Endodermal cell (in vitro differentiated cells): ENCODE measurements at regions not wholly inside any gene's neighbourhood (a gene's known extent, or its start where the extent isn't known, plus 50 kb on each side); places are given as distances from the start of the nearest gene placed in this dataset.
A peak's percentile ranks its signal among the peaks of the same experiment; 100 is the strongest.

ENCODE experiments used
- DNase-seq: peaks from one replicate; pipeline ENCODE4 v3.0.0-alpha.2; 2017
- H3K27ac ChIP-seq: 2 replicates; pipeline ENCODE4 v1.5.1; 2013; ENCODE audit warnings: mild to moderate bottlenecking, low read depth, low read length, moderate library complexity
- H3K27me3 ChIP-seq: 2 replicates; pipeline ENCODE4 v1.6.1; 2013; ENCODE audit warnings: mild to moderate bottlenecking, low read length, moderate library complexity; ENCODE audit not compliant: insufficient read depth, control insufficient read depth, poor library complexity, severe bottlenecking
- H3K36me3 ChIP-seq: 2 replicates; pipeline ENCODE4 v1.7.0; 2013; ENCODE audit warnings: mild to moderate bottlenecking, low read length, moderate library complexity; ENCODE audit not compliant: control insufficient read depth, insufficient read depth
- H3K4me1 ChIP-seq: one replicate; pipeline ENCODE4 v1.7.0; 2013; ENCODE audit warnings: low read length; ENCODE audit not compliant: control insufficient read depth, insufficient read depth
- H3K4me3 ChIP-seq: 2 replicates; pipeline ENCODE4 v1.5.1; 2013; ENCODE audit warnings: mild to moderate bottlenecking, low read length, moderate library complexity
- H3K9ac ChIP-seq: 2 replicates; pipeline ENCODE4 v1.6.1; 2013; ENCODE audit warnings: mild to moderate bottlenecking, low read length, moderate library complexity; ENCODE audit not compliant: poor library complexity, severe bottlenecking; ENCODE audit errors: extremely low read depth
- H3K9me3 ChIP-seq: 2 replicates; pipeline ENCODE4 v1.6.1; 2013; ENCODE audit warnings: mild to moderate bottlenecking, low read length, moderate library complexity; ENCODE audit not compliant: control insufficient read depth
- H3K27ac Mint-ChIP-seq: 2 replicates; pipeline ENCODE4 v1.8.0; 2020; ENCODE audit warnings: mixed read lengths
- H3K27me3 Mint-ChIP-seq: 2 replicates; pipeline ENCODE4 v1.8.0; 2021; ENCODE audit warnings: mild to moderate bottlenecking, mixed read lengths; ENCODE audit not compliant: insufficient read depth
- H3K36me3 Mint-ChIP-seq: 2 replicates; pipeline ENCODE4 v1.8.0; 2020; ENCODE audit warnings: low read depth, mixed read lengths
- H3K4me1 Mint-ChIP-seq: 2 replicates; pipeline ENCODE4 v1.8.0; 2020; ENCODE audit warnings: mixed read lengths
- H3K4me3 Mint-ChIP-seq: 2 replicates; pipeline ENCODE4 v1.8.0; 2020; ENCODE audit warnings: mild to moderate bottlenecking, moderate library complexity, mixed read lengths
- H3K9me3 Mint-ChIP-seq: 2 replicates; pipeline ENCODE4 v1.8.0; 2020; ENCODE audit warnings: mild to moderate bottlenecking, mixed read lengths
- WGBS, 2 experiments: methylation state at CpG; one replicate each; pipeline versions ENCODE4 v1.1.5 to v1.1.7; 2013; ENCODE audit warnings: missing lambda C conversion rate in 2 of 2, mixed read lengths in 1 of 2; ENCODE audit not compliant: insufficient coverage in 1 of 2, insufficient read length in 1 of 2; 5-methylcytosine and 5-hydroxymethylcytosine counted together
- TF ChIP-seq, protein P1 (sequence below): fragments of 200-600 bp; sonication (generic); conservative IDR thresholded peaks from 2 replicates; pipeline ENCODE4 v1.5.0; 2021; ENCODE audit warnings: antibody characterized with exemption, mild to moderate bottlenecking

DNA sequence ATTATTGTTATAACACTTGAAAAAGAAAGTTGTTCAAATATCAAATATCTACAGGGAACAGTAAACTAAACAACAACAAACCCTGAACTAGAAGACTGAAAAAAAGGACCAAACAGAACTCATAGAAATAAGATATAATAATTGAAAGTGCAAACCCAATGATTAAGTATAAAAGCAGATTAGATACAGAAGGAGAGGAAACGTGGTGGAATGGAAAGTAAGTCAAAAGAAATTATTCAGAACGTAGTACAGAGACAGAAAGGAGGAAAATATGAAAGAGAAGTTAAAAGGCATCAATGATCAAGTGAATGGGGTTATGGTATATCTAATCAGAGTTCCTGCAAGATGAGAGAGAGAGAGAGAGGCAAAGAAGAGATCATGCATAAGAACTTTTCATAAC, 174.2 kb upstream of the DACH1 start:
- no peaks in the 10 kb centered on the region for H3K27me3 Mint-ChIP-seq
- Histone ChIP-seq H3K27ac (no peak overlapping the region), H3K4me1 (no peaks in the 10 kb centered on the region), H3K9me3 (no peaks in the 10 kb centered on the region), H3K4me3 (no peak overlapping the region), H3K27me3 (no peaks in the 10 kb centered on the region), H3K36me3 (no peaks in the 10 kb centered on the region), H3K9ac (no peak overlapping the region)
- H3K36me3 Mint-ChIP-seq, result no peaks in the 10 kb centered on the region
- H3K9me3 Mint-ChIP-seq, result peaks cover 1% of the 10 kb centered on the region
- no peak overlapping the region for H3K27ac Mint-ChIP-seq
- TF ChIP-seq, protein P1, sequence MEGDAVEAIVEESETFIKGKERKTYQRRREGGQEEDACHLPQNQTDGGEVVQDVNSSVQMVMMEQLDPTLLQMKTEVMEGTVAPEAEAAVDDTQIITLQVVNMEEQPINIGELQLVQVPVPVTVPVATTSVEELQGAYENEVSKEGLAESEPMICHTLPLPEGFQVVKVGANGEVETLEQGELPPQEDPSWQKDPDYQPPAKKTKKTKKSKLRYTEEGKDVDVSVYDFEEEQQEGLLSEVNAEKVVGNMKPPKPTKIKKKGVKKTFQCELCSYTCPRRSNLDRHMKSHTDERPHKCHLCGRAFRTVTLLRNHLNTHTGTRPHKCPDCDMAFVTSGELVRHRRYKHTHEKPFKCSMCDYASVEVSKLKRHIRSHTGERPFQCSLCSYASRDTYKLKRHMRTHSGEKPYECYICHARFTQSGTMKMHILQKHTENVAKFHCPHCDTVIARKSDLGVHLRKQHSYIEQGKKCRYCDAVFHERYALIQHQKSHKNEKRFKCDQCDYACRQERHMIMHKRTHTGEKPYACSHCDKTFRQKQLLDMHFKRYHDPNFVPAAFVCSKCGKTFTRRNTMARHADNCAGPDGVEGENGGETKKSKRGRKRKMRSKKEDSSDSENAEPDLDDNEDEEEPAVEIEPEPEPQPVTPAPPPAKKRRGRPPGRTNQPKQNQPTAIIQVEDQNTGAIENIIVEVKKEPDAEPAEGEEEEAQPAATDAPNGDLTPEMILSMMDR, result no peak
- H3K4me1 Mint-ChIP-seq, result peaks cover 4% of the 10 kb centered on the region
- H3K4me3 Mint-ChIP-seq, result no peak overlapping the region
- WGBS, 2 experiments, result 85 to 96% methylated on average over 2 of the region's 2 CpGs
- DNase-seq, result no peak

DNA sequence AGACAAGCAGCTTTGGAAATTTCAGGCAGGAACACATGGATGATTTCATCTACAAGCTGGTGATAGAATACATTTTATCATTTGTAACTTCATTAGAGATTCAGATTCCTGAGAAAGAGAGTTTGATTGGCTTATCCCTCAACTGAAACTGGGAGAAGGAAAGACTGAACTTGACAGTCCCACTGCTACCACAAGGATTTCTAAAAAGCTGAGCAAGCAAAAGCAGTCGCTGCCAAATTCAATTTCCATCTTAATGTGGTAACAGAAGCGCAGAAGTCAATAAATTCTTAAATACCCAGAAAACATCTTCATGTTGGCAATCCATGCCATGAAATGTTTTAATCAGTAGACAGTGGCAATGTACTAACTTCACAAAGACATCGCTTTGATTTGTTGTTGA, 172.1 kb upstream of the DACH1 start:
- no peak overlapping the region for H3K27ac Mint-ChIP-seq
- H3K4me3 Mint-ChIP-seq, result no peak overlapping the region
- DNase-seq, result no peak
- Histone ChIP-seq H3K9me3 (no peaks in the 10 kb centered on the region), H3K9ac (no peak overlapping the region), H3K4me3 (no peak overlapping the region), H3K27me3 (no peaks in the 10 kb centered on the region), H3K36me3 (no peaks in the 10 kb centered on the region), H3K27ac (no peak overlapping the region), H3K4me1 (no peaks in the 10 kb centered on the region)
- no peaks in the 10 kb centered on the region for H3K27me3 Mint-ChIP-seq
- peaks cover 4% of the 10 kb centered on the region for H3K4me1 Mint-ChIP-seq
- WGBS, 2 experiments, result 94 to 100% methylated on average over 2 to 3 of the region's 3 CpGs
- TF ChIP-seq, protein P1, result no peak
- H3K36me3 Mint-ChIP-seq, result peaks cover 3% of the 10 kb centered on the region
- H3K9me3 Mint-ChIP-seq, result peaks cover 8% of the 10 kb centered on the region

DNA sequence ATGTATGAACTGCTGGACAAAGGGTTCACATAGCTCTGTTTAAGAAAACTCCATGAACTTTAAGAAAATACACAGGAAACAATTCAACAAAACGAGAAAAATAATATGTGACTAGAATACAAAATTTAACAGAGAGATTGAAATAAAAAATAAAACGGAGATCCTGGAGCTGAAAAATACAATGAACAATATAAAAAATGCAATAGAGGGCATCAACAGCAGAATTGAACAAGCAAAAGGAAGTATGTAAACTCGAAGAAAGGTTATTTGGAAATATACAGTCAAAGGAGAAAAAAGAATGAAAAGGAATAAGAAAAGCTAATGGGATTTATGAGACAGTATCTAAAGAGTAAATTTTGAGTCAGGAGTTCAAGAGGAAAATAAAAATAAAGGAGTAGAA, 163.0 kb upstream of the DACH1 start:
- H3K4me3 Mint-ChIP-seq, result no peak overlapping the region
- H3K4me1 Mint-ChIP-seq, result no peaks in the 10 kb centered on the region
- H3K27ac Mint-ChIP-seq, result no peak overlapping the region
- TF ChIP-seq, protein P1, result no peak
- H3K9me3 Mint-ChIP-seq, result peaks cover 27% of the 10 kb centered on the region
- Histone ChIP-seq H3K27ac (no peak overlapping the region), H3K4me3 (peak overlapping the region; percentile 44), H3K36me3 (no peaks in the 10 kb centered on the region), H3K4me1 (no peaks in the 10 kb centered on the region), H3K9ac (no peak overlapping the region), H3K9me3 (peaks cover 33% of the 10 kb centered on the region), H3K27me3 (no peaks in the 10 kb centered on the region)
- no peak for DNase-seq
- peaks cover 5% of the 10 kb centered on the region for H3K36me3 Mint-ChIP-seq
- no peaks in the 10 kb centered on the region for H3K27me3 Mint-ChIP-seq
- 94 to 96% methylated on average over 2 to 3 of the region's 3 CpGs for WGBS, 2 experiments
